ENCODE measurements at regions not wholly inside any gene's neighbourhood (a gene's known extent, or its start where the extent isn't known, plus 50 kb on each side); places are given as distances from the start of the nearest gene placed in this dataset.

- TF ChIP-seq CTCF (IDR thresholded peaks at IDR 0.05 in 4 of 5, conservative IDR thresholded peaks at IDR 0.05 in 1 of 5) (no peak), POLR2A (IDR thresholded peaks at IDR 0.05) (no peak)
Measured at GRCh38 chr20:12623870-12624269, 384.9 kb upstream of the SPTLC3 start.
